ENCODE measurements at regions not wholly inside any gene's neighbourhood (a gene's known extent, or its start where the extent isn't known, plus 50 kb on each side); places are given as distances from the start of the nearest gene placed in this dataset.

- no peak for FAIRE-seq
These were observed 685.9 kb downstream of the BRD1 start for GRCh38 chr22:49141761-49142160.

- no peak for FAIRE-seq
These were observed 686.6 kb downstream of the BRD1 start for GRCh38 chr22:49140911-49141665.

GRCh38 chr22:49139492-49140151 lies 688.1 kb downstream of the BRD1 start:
- FAIRE-seq, result no peak

- no peak for FAIRE-seq
These were observed 689.4 kb downstream of the BRD1 start for GRCh38 chr22:49138250-49138790.

GRCh38 chr22:49137206-49137840 lies 690.4 kb downstream of the BRD1 start:
- no peak for FAIRE-seq

GRCh38 chr22:49136816-49137180 lies 690.9 kb downstream of the BRD1 start:
- FAIRE-seq, result no peak

GRCh38 chr22:49136041-49136815 lies 691.4 kb downstream of the BRD1 start:
- no peak for FAIRE-seq

- FAIRE-seq, result no peak
These were observed 693.6 kb downstream of the BRD1 start for GRCh38 chr22:49134076-49134475.

GRCh38 chr22:49133541-49133940 lies 694.1 kb downstream of the BRD1 start:
- FAIRE-seq, result no peak

GRCh38 chr22:49132009-49132408 lies 695.7 kb downstream of the BRD1 start:
- no peak for FAIRE-seq

GRCh38 chr22:49129736-49130135 lies 697.9 kb downstream of the BRD1 start:
- FAIRE-seq, result no peak

GRCh38 chr22:49128874-49129273 lies 698.8 kb downstream of the BRD1 start:
- FAIRE-seq, result no peak

GRCh38 chr22:49124608-49125007 lies 703.1 kb downstream of the BRD1 start:
- no peak for FAIRE-seq

- no peak for FAIRE-seq
These were observed 704.0 kb downstream of the BRD1 start for GRCh38 chr22:49123621-49124192.

GRCh38 chr22:49119551-49119952 lies 708.1 kb downstream of the BRD1 start:
- FAIRE-seq, result no peak

- FAIRE-seq, result no peak
These were observed 709.6 kb downstream of the BRD1 start for GRCh38 chr22:49118065-49118464.

GRCh38 chr22:49117486-49117885 lies 710.2 kb downstream of the BRD1 start:
- no peak for FAIRE-seq

GRCh38 chr22:49116486-49117120 lies 711.1 kb downstream of the BRD1 start:
- FAIRE-seq, result no peak

- FAIRE-seq, result no peak
These were observed 711.7 kb downstream of the BRD1 start for GRCh38 chr22:49116021-49116420.

- no peak for FAIRE-seq
These were observed 712.5 kb downstream of the BRD1 start for GRCh38 chr22:49115197-49115596.

- no peak for FAIRE-seq
These were observed 713.9 kb downstream of the BRD1 start for GRCh38 chr22:49113758-49114157.
